ENCODE measurements at regions not wholly inside any gene's neighbourhood (a gene's known extent, or its start where the extent isn't known, plus 50 kb on each side); places are given as distances from the start of the nearest gene placed in this dataset.

DNA sequence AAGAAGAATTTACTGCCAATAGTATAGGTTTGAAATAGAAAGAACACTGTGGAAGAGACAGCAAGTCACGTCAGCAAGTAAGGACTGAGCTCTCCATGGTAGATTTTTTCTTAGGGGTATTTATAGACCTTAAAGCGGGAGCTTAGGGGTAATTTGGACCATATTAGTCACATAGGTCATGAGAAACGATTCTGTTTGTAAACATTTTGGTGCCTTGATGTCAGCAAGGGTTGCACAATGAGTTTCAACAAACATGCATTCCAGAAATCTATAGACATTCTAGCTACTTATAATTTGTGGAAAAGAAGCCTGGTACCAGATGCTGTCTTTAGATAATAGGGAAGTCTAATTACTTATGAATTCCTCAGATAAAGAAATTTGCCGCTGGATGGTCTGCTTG, 624.7 kb downstream of the TDRD15 start:
- no peaks in the 10 kb centered on the region for H3K9me3 ChIP-seq
- FAIRE-seq (no peak), ATAC-seq (no peak), DNase-seq (no peak)
- no peaks in the 10 kb centered on the region for H3K36me3 ChIP-seq
- no peak overlapping the region for H3K27ac ChIP-seq
- intact Hi-C loops (cut with DNase I): no loop called here
- no peak overlapping the region for H3K4me3 ChIP-seq
- WGBS, 2 donors: 51 to 58% methylated on average over 4 of the region's 4 CpGs
- H3K27me3 ChIP-seq: no peaks in the 10 kb centered on the region
- H3K4me1 ChIP-seq: no peaks in the 10 kb centered on the region
- TF ChIP-seq, protein P1, sequence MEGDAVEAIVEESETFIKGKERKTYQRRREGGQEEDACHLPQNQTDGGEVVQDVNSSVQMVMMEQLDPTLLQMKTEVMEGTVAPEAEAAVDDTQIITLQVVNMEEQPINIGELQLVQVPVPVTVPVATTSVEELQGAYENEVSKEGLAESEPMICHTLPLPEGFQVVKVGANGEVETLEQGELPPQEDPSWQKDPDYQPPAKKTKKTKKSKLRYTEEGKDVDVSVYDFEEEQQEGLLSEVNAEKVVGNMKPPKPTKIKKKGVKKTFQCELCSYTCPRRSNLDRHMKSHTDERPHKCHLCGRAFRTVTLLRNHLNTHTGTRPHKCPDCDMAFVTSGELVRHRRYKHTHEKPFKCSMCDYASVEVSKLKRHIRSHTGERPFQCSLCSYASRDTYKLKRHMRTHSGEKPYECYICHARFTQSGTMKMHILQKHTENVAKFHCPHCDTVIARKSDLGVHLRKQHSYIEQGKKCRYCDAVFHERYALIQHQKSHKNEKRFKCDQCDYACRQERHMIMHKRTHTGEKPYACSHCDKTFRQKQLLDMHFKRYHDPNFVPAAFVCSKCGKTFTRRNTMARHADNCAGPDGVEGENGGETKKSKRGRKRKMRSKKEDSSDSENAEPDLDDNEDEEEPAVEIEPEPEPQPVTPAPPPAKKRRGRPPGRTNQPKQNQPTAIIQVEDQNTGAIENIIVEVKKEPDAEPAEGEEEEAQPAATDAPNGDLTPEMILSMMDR (IDR thresholded peaks at IDR 0.05): no peak

DNA sequence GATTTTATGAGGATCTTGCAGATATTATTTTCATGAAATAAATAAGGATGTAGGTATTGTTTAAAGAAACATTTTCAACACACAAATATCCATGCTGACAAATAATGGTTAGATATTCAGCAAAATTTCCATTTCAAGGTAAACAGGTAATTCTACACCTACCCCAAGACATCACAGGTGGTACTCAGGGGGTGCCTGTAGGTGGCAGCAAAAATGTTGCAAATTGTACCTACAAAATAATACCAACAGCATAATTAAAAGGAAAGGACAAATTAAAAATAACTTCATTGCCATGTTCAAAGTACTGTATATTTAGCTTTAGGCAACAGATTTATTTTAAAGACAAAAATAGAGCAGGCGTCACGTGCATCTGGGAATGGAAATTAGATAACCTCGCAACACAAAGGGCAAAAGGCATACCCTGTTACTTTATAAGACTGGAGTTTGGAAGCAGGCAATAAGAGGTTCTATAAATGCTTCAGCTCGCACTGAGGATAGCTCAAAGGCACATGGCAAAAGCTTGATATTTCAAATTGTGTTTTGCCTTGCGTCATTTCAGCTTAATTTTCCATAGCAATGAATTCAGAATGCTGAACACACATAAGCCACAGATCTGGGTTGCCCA, 630.5 kb downstream of the TDRD15 start:
- TF ChIP-seq, protein P1 (IDR thresholded peaks at IDR 0.05): no peak
- Histone ChIP-seq H3K9me3 (no peaks in the 10 kb centered on the region), H3K27me3 (no peaks in the 10 kb centered on the region), H3K27ac (no peak overlapping the region), H3K36me3 (no peaks in the 10 kb centered on the region), H3K4me1 (no peaks in the 10 kb centered on the region), H3K4me3 (no peak overlapping the region)
- 51 to 66% methylated on average over 5 of the region's 5 CpGs for WGBS, 2 donors
- FAIRE-seq (no peak), DNase-seq (no peak), ATAC-seq (no peak)
- intact Hi-C loops (cut with DNase I): no loop called here

DNA sequence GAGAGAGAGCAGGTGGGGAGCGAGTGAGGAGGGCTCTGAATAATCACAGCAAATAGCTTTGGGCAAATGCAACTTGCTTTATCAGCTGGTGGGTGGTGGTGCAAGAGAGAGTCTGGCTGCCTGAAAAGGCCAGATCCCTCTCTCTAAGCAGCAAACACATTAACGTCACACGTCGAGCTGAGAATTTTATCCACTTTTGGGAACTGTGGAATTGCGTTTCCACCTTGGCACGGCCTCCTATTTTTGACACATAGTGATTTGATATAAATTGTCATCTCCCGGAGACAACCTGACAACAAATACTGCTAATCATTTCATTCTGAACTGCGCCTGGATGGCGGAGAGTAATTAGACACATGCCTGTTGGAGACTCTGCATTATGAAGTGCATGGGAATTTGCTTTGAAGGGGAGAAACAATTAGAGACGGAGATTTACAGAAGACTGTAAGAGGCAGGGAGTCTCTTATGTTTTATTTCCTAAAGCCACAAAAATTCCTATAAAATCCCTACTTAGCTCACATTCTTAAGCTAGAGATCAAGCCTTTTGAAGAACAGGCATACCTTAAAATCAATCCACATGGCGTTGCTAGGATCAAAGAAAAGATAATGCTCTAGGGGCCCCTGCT, 634.1 kb downstream of the TDRD15 start:
- no peaks in the 10 kb centered on the region for H3K4me1 ChIP-seq
- H3K27ac ChIP-seq: no peak overlapping the region
- H3K27me3 ChIP-seq: no peaks in the 10 kb centered on the region
- no peaks in the 10 kb centered on the region for H3K36me3 ChIP-seq
- DNase-seq (no peak), ATAC-seq (no peak), FAIRE-seq (no peak)
- intact Hi-C loops (cut with DNase I): no loop called here
- H3K4me3 ChIP-seq: no peak overlapping the region
- 41 to 44% methylated on average over 11 of the region's 11 CpGs for WGBS, 2 donors
- no peaks in the 10 kb centered on the region for H3K9me3 ChIP-seq
- TF ChIP-seq, protein P1 (IDR thresholded peaks at IDR 0.05): no peak

DNA sequence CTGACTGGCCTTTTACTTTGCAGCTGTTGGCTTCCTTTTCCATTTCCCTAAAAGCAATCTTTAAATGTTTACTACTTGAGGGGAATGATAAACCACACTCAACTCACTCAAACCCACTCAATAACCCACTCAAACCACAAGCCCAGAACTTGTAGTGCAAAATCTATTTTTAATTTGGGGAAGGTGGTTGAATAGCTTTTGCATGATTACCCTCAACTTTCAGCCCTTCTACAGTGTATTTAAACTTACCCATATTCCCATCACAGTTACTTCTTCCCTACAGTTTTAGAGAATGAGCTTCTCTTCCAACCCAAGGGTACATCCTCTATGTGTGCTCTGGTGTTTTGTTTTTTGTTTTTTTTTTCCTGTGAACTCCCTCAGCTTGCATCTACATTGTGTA, 636.1 kb downstream of the TDRD15 start:
- FAIRE-seq (no peak), ATAC-seq (no peak), DNase-seq (no peak)
- Histone ChIP-seq H3K9me3 (no peaks in the 10 kb centered on the region), H3K4me3 (no peak overlapping the region), H3K36me3 (no peaks in the 10 kb centered on the region), H3K27me3 (no peaks in the 10 kb centered on the region), H3K27ac (no peak overlapping the region), H3K4me1 (no peaks in the 10 kb centered on the region)
- TF ChIP-seq, protein P1 (IDR thresholded peaks at IDR 0.05): no peak
- intact Hi-C loops (cut with DNase I): no loop called here

DNA sequence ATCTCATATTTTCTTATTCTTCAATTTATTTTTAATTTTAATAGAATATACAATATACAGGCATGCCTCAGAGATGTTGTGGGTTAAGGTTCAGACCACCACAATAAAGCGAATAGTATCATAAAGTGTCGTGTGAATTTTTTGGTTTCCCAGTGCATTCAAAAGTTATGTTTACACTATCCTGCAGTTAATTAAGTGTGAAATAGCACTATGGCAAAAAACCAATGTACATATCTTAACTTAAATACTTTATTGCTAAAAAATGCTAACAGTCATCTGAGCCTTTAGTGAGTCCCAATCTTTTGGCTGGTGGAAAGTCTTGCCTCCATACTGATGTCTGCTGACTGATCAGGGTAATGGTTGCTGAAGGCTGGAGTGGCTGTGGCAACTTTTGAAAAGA, 637.6 kb downstream of the TDRD15 start:
- FAIRE-seq: no peak
- WGBS, 2 donors: 76 to 78% methylated on average over 2 of the region's 2 CpGs
- no peak for ATAC-seq
- DNase-seq: no peak
- Histone ChIP-seq H3K4me1 (no peaks in the 10 kb centered on the region), H3K4me3 (no peak overlapping the region), H3K36me3 (no peaks in the 10 kb centered on the region), H3K27me3 (no peaks in the 10 kb centered on the region), H3K27ac (no peak overlapping the region), H3K9me3 (no peaks in the 10 kb centered on the region)
- TF ChIP-seq, protein P1 (IDR thresholded peaks at IDR 0.05): no peak
- intact Hi-C loops (cut with DNase I): no loop called here

Data from pancreas (tissue), 10 donors.